Keratinocyte (primary cell): ENCODE measurements at regions not wholly inside any gene's neighbourhood (a gene's known extent, or its start where the extent isn't known, plus 50 kb on each side); places are given as distances from the start of the nearest gene placed in this dataset.

Source experiments
- DNase-seq: peaks from one replicate; pipeline ENCODE4 v3.0.0-alpha.2; 2011; ENCODE audit warnings: low read depth, missing footprints, low spot score
- FAIRE-seq: peaks from 2 replicates; lab custom pipeline; 2011; peaks lifted over from hg19 to GRCh38; lab: Jason Lieb, UNC
- H2AFZ ChIP-seq: 2 replicates; pipeline ENCODE4 v1.6.0; 2012; ENCODE audit warnings: low read length, control low read depth, inconsistent platforms; ENCODE audit not compliant: control insufficient read depth
- H3K27ac ChIP-seq: 2 replicates; pipeline ENCODE4 v1.5.1; 2011; ENCODE audit warnings: low read length; ENCODE audit not compliant: control insufficient read depth, insufficient read depth
- H3K27me3 ChIP-seq: 3 replicates; pipeline ENCODE4 v1.6.0; 2011; ENCODE audit warnings: low read length; ENCODE audit not compliant: control insufficient read depth, insufficient read depth; ENCODE audit errors: extremely low read depth
- H3K36me3 ChIP-seq, 2 experiments: 2 replicates in 1 of 2; 3 replicates in 1 of 2; pipeline ENCODE4 v1.5.1; 2011; ENCODE audit warnings: low read length in 2 of 2, mild to moderate bottlenecking in 1 of 2; ENCODE audit not compliant: control insufficient read depth in 2 of 2, insufficient read depth in 2 of 2; ENCODE audit errors: extremely low read depth in 1 of 2
- H3K4me1 ChIP-seq: 3 replicates; pipeline ENCODE4 v1.5.1; 2011; ENCODE audit warnings: low read length; ENCODE audit not compliant: control insufficient read depth, insufficient read depth; ENCODE audit errors: extremely low read depth
- H3K4me2 ChIP-seq: 3 replicates; pipeline ENCODE4 v1.6.0; 2011; ENCODE audit warnings: low read depth, low read length; ENCODE audit not compliant: control insufficient read depth, insufficient read depth; ENCODE audit errors: extremely low read depth
- H3K4me3 ChIP-seq, 3 experiments: fragments of 200-600 bp in 1 of 3; sonication (generic) in 1 of 3; 2 replicates in 2 of 3; 3 replicates in 1 of 3; pipeline ENCODE4 v1.5.1; 2011 to 2016; ENCODE audit warnings: low read length in 3 of 3, mild to moderate bottlenecking in 3 of 3, control low read depth in 2 of 3, inconsistent platforms in 1 of 3, low read depth in 1 of 3, mixed read lengths in 1 of 3, mixed run types in 1 of 3, moderate library complexity in 1 of 3; ENCODE audit not compliant: control insufficient read depth in 2 of 3, insufficient read depth in 2 of 3; ENCODE audit errors: extremely low read depth in 1 of 3
- H3K79me2 ChIP-seq: 2 replicates; pipeline ENCODE4 v1.6.0; 2012; ENCODE audit warnings: low read length; ENCODE audit not compliant: control insufficient read depth, insufficient read depth
- H3K9ac ChIP-seq: 3 replicates; pipeline ENCODE4 v1.6.0; 2011; ENCODE audit warnings: low read length; ENCODE audit not compliant: control insufficient read depth, insufficient read depth; ENCODE audit errors: extremely low read depth
- H3K9me1 ChIP-seq: 3 replicates; pipeline ENCODE4 v1.6.0; 2011; ENCODE audit warnings: low read length; ENCODE audit not compliant: control insufficient read depth, insufficient read depth; ENCODE audit errors: extremely low read depth
- H3K9me3 ChIP-seq: 2 replicates; pipeline ENCODE4 v1.5.1; 2012; ENCODE audit warnings: low read depth, low read length; ENCODE audit not compliant: control insufficient read depth
- H4K20me1 ChIP-seq: 3 replicates; pipeline ENCODE4 v1.6.0; 2011; ENCODE audit warnings: low read length; ENCODE audit not compliant: control insufficient read depth, insufficient read depth; ENCODE audit errors: extremely low read depth
- CTCF ChIP-seq, 3 experiments: IDR thresholded peaks in 1 of 3; conservative IDR thresholded peaks in 1 of 3; optimal IDR thresholded peaks in 1 of 3; 2 replicates in 2 of 3; 3 replicates in 1 of 3; pipeline versions ENCODE3 to v1.5.1; 2011; ENCODE audit warnings: low read length in 3 of 3, mild to moderate bottlenecking in 3 of 3, moderate library complexity in 2 of 3, control low read depth in 1 of 3, inconsistent platforms in 1 of 3; ENCODE audit not compliant: insufficient read depth in 2 of 3; ENCODE audit errors: extremely low read depth in 1 of 3
- EZH2 ChIP-seq: IDR thresholded peaks from one replicate; pipeline ENCODE4 v1.6.1; 2012; ENCODE audit warnings: inconsistent platforms, mild to moderate bottlenecking, low read length, moderate library complexity
- dilution Hi-C: fragments of 300-500 bp; cut with MboI; formaldehyde crosslinking; loops from one replicate; pipeline ENCODE4 v1.7.0; 2020; ENCODE audit warnings: low sequenced_read_pairs; ENCODE audit not compliant: extremely low pct_ligation_motif_present

GRCh38 chr13:91232716-91233115 is 114.8 kb upstream of the MIR17HG start:
- no peak for DNase-seq
- Histone ChIP-seq H3K4me1 (no peaks in the 10 kb centered on the region), H3K9me3 (no peaks in the 10 kb centered on the region), H3K9ac (no peak overlapping the region), H3K27me3 (no peaks in the 10 kb centered on the region), H3K4me2 (no peak overlapping the region), H3K27ac (no peak overlapping the region), H3K4me3 (no peak overlapping the region), H2AFZ (no peak overlapping the region), H3K79me2 (no peaks in the 10 kb centered on the region), H4K20me1 (no peaks in the 10 kb centered on the region), H3K36me3 (no peaks in the 10 kb centered on the region), H3K9me1 (no peaks in the 10 kb centered on the region)
- dilution Hi-C loops, result no loop called here
- FAIRE-seq, result no peak
- TF ChIP-seq CTCF (optimal IDR thresholded peaks at IDR 0.05 in 1 of 3, IDR thresholded peaks at IDR 0.05 in 1 of 3, conservative IDR thresholded peaks at IDR 0.05 in 1 of 3; ENCODE audit: extremely low read depth in 1 of 3, insufficient read depth in 2 of 3, low read length in 3 of 3) (no peak), EZH2 (no peak)

- no peak overlapping the region for H3K9ac ChIP-seq
- H3K9me1 ChIP-seq, result no peaks in the 10 kb centered on the region
- no peak overlapping the region for H3K27ac ChIP-seq
- dilution Hi-C loops, result no loop called here
- no peak for TF ChIP-seq CTCF (optimal IDR thresholded peaks at IDR 0.05 in 1 of 3, IDR thresholded peaks at IDR 0.05 in 1 of 3, conservative IDR thresholded peaks at IDR 0.05 in 1 of 3; ENCODE audit: extremely low read depth in 1 of 3, insufficient read depth in 2 of 3, low read length in 3 of 3)
- TF ChIP-seq EZH2, result no peak
- no peak for FAIRE-seq
- no peaks in the 10 kb centered on the region for H3K4me1 ChIP-seq
- H3K4me2 ChIP-seq, result no peak overlapping the region
- no peaks in the 10 kb centered on the region for H3K36me3 ChIP-seq
- no peak overlapping the region for H2AFZ ChIP-seq
- no peak overlapping the region for H3K4me3 ChIP-seq
- no peaks in the 10 kb centered on the region for H4K20me1 ChIP-seq
- H3K27me3 ChIP-seq, result no peaks in the 10 kb centered on the region
- H3K79me2 ChIP-seq, result no peaks in the 10 kb centered on the region
- H3K9me3 ChIP-seq, result no peaks in the 10 kb centered on the region
- DNase-seq, result no peak
These were observed 114.2 kb upstream of the MIR17HG start for GRCh38 chr13:91233291-91233690.
